Fibroblast of lung (primary cell): ENCODE measurements at regions not wholly inside any gene's neighbourhood (a gene's known extent, or its start where the extent isn't known, plus 50 kb on each side); places are given as distances from the start of the nearest gene placed in this dataset.

ENCODE experiments used
- DNase-seq, 2 donors: peaks; one replicate each; pipeline versions ENCODE4 v3.0.0 to v3.0.0-alpha.2; 2010; ENCODE audit warnings: low read depth in 2 of 2
- H2AFZ ChIP-seq: 2 replicates; pipeline ENCODE4 v1.5.1; 2012; ENCODE audit warnings: low read length, control low read depth, inconsistent platforms
- H3K27ac ChIP-seq: 2 replicates; pipeline ENCODE4 v1.5.1; 2011; ENCODE audit warnings: low read length, control low read depth; ENCODE audit not compliant: insufficient read depth
- H3K27me3 ChIP-seq: 2 replicates; pipeline ENCODE4 v1.5.1; 2011; ENCODE audit warnings: mild to moderate bottlenecking, low read length; ENCODE audit not compliant: control insufficient read depth, insufficient read depth
- H3K36me3 ChIP-seq: 2 replicates; pipeline ENCODE4 v1.5.1; 2011; ENCODE audit warnings: low read length; ENCODE audit not compliant: control insufficient read depth, insufficient read depth
- H3K4me1 ChIP-seq: 2 replicates; pipeline ENCODE4 v1.5.1; 2011; ENCODE audit warnings: low read length; ENCODE audit not compliant: control insufficient read depth, insufficient read depth; ENCODE audit errors: extremely low read depth
- H3K4me2 ChIP-seq: 2 replicates; pipeline ENCODE4 v1.5.1; 2011; ENCODE audit warnings: low read length, control low read depth; ENCODE audit not compliant: insufficient read depth; ENCODE audit errors: extremely low read depth
- H3K4me3 ChIP-seq, 4 experiments: fragments of 200-600 bp in 1 of 4; sonication (generic) in 1 of 4; replicated peaks in 1 of 4; 2 replicates each; pipeline ENCODE4 v1.5.1; 2011 to 2016; ENCODE audit warnings: low read length in 4 of 4, low read depth in 3 of 4, mild to moderate bottlenecking in 3 of 4, control low read depth in 2 of 4, inconsistent platforms in 1 of 4, mixed read lengths in 1 of 4; ENCODE audit not compliant: insufficient read depth in 1 of 4; ENCODE audit errors: control extremely low read depth in 1 of 4
- H3K79me2 ChIP-seq: 2 replicates; pipeline ENCODE4 v1.5.1; 2012; ENCODE audit warnings: mild to moderate bottlenecking, low read length, inconsistent platforms; ENCODE audit not compliant: control insufficient read depth, insufficient read depth
- H3K9ac ChIP-seq: 2 replicates; pipeline ENCODE4 v1.5.1; 2011; ENCODE audit warnings: mild to moderate bottlenecking, low read length, control low read depth; ENCODE audit not compliant: insufficient read depth
- H3K9me3 ChIP-seq: 2 replicates; pipeline ENCODE4 v1.5.1; 2012; ENCODE audit warnings: low read depth, low read length; ENCODE audit not compliant: control insufficient read depth, insufficient read depth
- H4K20me1 ChIP-seq: 2 replicates; pipeline ENCODE4 v1.5.1; 2011; ENCODE audit warnings: low read length; ENCODE audit not compliant: control insufficient read depth, insufficient read depth; ENCODE audit errors: extremely low read depth
- EZH2 ChIP-seq: IDR thresholded peaks from 2 replicates; pipeline ENCODE4 v1.5.1; 2012; ENCODE audit warnings: low read length, control low read depth, mild to moderate bottlenecking; ENCODE audit errors: missing control alignments
- TF ChIP-seq, protein P1 (sequence below), 2 donors: IDR thresholded peaks in 1 of 2; conservative IDR thresholded peaks in 1 of 2; 1 replicate in 1 of 2; 2 replicates in 1 of 2; pipeline ENCODE4 v1.5.1; 2011 to 2012; ENCODE audit warnings: low read length in 2 of 2, control low read depth in 1 of 2, inconsistent platforms in 1 of 2, low read depth in 1 of 2, mild to moderate bottlenecking in 1 of 2

DNA sequence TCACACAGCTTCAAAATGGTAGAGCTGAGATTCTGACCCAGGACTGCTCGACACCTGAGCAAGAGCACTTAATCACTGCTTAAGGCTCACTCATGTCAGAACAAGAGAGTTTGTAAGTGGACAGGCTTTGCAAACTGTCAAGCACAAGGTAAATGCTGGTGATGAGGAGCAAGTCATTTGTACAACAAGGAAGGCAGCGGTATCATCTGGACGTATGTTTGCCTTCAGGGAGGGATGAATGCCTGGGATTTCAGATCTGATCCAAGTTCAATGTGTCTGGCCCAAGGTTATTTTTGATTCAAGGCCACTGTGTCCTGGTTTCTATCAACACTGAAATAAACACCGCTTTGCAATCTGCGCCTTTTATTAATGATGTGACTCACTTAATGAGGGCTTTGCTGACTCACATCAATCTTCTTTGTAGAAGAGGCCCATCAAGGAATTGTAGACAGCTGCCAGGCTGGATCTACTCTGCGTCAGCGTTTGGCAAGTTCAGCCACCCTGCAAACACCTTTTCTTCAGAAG is 174.4 kb upstream of the HS3ST3A1 start:
- Histone ChIP-seq H3K9me3 (no peaks in the 10 kb centered on the region), H3K27me3 (no peaks in the 10 kb centered on the region), H2AFZ (no peak overlapping the region), H3K9ac (no peak overlapping the region), H3K4me2 (no peak overlapping the region), H3K36me3 (no peaks in the 10 kb centered on the region), H3K4me3 (no peak overlapping the region), H3K27ac (no peak overlapping the region), H4K20me1 (no peaks in the 10 kb centered on the region), H3K4me1 (no peaks in the 10 kb centered on the region), H3K79me2 (no peaks in the 10 kb centered on the region)
- DNase-seq, result peak in 1 of 2 donors; percentile 4
- TF ChIP-seq, protein P1, sequence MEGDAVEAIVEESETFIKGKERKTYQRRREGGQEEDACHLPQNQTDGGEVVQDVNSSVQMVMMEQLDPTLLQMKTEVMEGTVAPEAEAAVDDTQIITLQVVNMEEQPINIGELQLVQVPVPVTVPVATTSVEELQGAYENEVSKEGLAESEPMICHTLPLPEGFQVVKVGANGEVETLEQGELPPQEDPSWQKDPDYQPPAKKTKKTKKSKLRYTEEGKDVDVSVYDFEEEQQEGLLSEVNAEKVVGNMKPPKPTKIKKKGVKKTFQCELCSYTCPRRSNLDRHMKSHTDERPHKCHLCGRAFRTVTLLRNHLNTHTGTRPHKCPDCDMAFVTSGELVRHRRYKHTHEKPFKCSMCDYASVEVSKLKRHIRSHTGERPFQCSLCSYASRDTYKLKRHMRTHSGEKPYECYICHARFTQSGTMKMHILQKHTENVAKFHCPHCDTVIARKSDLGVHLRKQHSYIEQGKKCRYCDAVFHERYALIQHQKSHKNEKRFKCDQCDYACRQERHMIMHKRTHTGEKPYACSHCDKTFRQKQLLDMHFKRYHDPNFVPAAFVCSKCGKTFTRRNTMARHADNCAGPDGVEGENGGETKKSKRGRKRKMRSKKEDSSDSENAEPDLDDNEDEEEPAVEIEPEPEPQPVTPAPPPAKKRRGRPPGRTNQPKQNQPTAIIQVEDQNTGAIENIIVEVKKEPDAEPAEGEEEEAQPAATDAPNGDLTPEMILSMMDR (conservative IDR thresholded peaks at IDR 0.05 in 1 of 2, IDR thresholded peaks at IDR 0.05 in 1 of 2; ENCODE audit: low read depth in 1 of 2, low read length in 2 of 2), result no peak
- TF ChIP-seq EZH2, result no peak

DNA sequence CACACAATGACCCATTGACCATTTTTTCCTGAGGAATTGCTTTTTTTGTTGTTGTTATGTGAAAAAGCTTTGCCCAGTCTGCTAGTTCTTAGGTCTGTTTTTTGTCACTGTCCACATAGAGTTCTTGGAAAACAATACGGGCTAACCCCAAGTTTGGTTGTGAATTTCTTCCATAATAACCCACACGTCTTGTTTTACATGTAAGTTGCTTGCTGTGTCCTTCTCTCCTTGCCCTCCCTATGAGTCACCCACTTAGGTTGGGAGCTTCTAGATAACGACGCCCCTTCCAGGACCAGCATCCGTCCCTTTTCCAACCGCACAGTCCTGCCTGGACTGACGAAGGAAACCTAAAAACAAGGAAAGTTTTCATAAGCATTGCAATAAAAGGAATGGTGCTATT is 175.3 kb upstream of the HS3ST3A1 start:
- Histone ChIP-seq H2AFZ (no peak overlapping the region), H3K36me3 (no peaks in the 10 kb centered on the region), H3K9ac (no peak overlapping the region), H3K27me3 (no peaks in the 10 kb centered on the region), H3K9me3 (no peaks in the 10 kb centered on the region), H3K4me1 (no peaks in the 10 kb centered on the region), H3K27ac (no peak overlapping the region), H4K20me1 (no peaks in the 10 kb centered on the region), H3K4me2 (no peak overlapping the region), H3K4me3 (no peak overlapping the region), H3K79me2 (no peaks in the 10 kb centered on the region)
- peak in 1 of 2 donors; percentile 18 for DNase-seq
- TF ChIP-seq, protein P1 (conservative IDR thresholded peaks at IDR 0.05 in 1 of 2, IDR thresholded peaks at IDR 0.05 in 1 of 2; ENCODE audit: low read depth in 1 of 2, low read length in 2 of 2), result no peak
- no peak for TF ChIP-seq EZH2

DNA sequence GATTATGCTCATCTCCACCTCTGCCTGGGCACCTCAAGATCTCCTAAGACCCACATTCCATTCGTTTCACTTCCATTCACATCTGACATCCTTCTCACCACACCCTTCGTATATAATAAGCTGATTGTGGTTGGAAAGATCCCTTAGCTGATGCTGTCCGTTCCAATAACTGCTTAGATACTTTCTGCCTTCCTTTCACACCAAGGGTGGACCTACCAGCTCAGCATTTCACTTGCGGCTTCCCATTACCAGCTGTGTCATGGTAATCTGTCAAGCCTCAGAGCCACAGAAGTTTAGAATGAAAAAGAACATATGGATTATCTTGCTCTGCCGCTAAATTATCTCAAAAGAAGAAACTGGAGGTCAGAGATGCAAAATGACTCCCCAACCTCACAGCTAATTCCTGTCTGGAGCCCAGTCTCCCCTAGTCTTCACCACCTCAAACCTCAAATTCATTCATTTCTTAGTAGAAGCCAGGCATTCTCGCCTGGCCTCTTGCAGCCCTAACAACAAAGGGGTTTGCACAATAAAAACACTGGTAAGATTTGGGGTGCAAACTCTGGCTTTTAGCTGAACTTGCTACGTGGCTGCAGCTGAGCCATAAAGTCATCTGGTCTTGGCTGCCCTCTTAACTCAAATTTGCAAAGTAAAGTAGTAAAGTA is 182.8 kb upstream of the HS3ST3A1 start:
- Histone ChIP-seq H4K20me1 (no peaks in the 10 kb centered on the region), H2AFZ (peak overlapping the region; percentile 30), H3K4me1 (no peaks in the 10 kb centered on the region), H3K27me3 (no peaks in the 10 kb centered on the region), H3K9ac (no peak overlapping the region), H3K36me3 (no peaks in the 10 kb centered on the region), H3K4me3 (no peak overlapping the region), H3K9me3 (no peaks in the 10 kb centered on the region), H3K27ac (no peak overlapping the region), H3K79me2 (no peaks in the 10 kb centered on the region), H3K4me2 (no peak overlapping the region)
- DNase-seq, result peak in 1 of 2 donors; percentile 57
- TF ChIP-seq, protein P1 (conservative IDR thresholded peaks at IDR 0.05 in 1 of 2, IDR thresholded peaks at IDR 0.05 in 1 of 2; ENCODE audit: low read depth in 1 of 2, low read length in 2 of 2), result no peak
- no peak for TF ChIP-seq EZH2
